Mammary epithelial cell (primary cell): ENCODE measurements at regions not wholly inside any gene's neighbourhood (a gene's known extent, or its start where the extent isn't known, plus 50 kb on each side); places are given as distances from the start of the nearest gene placed in this dataset.

Experiments
- EZH2 ChIP-seq: IDR thresholded peaks from 2 replicates; pipeline ENCODE4 v1.6.1; 2012; ENCODE audit warnings: low read length, inconsistent platforms, borderline replicate concordance
- TF ChIP-seq, protein P1 (sequence below), 2 donors: IDR thresholded peaks in 1 of 2; conservative IDR thresholded peaks in 1 of 2; 2 replicates each; pipeline ENCODE4 v1.5.1; 2011 to 2012; ENCODE audit warnings: inconsistent platforms in 2 of 2, low read length in 2 of 2, mild to moderate bottlenecking in 2 of 2, control low read depth in 1 of 2, low read depth in 1 of 2; ENCODE audit not compliant: insufficient read depth in 1 of 2; ENCODE audit errors: extremely low read depth in 1 of 2

DNA sequence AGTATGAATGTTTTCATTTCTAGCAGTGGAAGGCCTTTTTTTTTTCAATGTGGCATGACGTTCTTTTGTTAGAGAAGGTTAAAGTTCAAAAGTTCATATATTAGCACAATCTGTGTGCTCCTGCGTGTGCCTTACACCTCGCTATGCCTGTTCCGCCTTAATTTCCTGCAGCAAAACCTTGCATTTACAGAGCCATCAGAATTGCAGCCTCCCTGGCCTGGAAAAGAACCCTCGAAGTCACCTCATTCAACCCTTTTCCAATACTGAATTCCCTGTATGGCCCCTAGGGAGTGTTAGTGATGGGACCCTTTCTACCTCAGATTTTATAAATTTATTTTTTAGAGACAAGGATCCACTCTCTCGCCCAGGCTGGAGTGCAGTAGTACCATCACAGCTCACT lies 103.5 kb upstream of the ZNF438 start:
- TF ChIP-seq, protein P1, sequence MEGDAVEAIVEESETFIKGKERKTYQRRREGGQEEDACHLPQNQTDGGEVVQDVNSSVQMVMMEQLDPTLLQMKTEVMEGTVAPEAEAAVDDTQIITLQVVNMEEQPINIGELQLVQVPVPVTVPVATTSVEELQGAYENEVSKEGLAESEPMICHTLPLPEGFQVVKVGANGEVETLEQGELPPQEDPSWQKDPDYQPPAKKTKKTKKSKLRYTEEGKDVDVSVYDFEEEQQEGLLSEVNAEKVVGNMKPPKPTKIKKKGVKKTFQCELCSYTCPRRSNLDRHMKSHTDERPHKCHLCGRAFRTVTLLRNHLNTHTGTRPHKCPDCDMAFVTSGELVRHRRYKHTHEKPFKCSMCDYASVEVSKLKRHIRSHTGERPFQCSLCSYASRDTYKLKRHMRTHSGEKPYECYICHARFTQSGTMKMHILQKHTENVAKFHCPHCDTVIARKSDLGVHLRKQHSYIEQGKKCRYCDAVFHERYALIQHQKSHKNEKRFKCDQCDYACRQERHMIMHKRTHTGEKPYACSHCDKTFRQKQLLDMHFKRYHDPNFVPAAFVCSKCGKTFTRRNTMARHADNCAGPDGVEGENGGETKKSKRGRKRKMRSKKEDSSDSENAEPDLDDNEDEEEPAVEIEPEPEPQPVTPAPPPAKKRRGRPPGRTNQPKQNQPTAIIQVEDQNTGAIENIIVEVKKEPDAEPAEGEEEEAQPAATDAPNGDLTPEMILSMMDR (conservative IDR thresholded peaks at IDR 0.05 in 1 of 2, IDR thresholded peaks at IDR 0.05 in 1 of 2; ENCODE audit: extremely low read depth in 1 of 2, insufficient read depth in 1 of 2, low read depth in 1 of 2, low read length in 2 of 2) = no peak
- TF ChIP-seq EZH2 = no peak
